Progenitor cell of endocrine pancreas (in vitro differentiated cells): ENCODE measurements at regions not wholly inside any gene's neighbourhood (a gene's known extent, or its start where the extent isn't known, plus 50 kb on each side); places are given as distances from the start of the nearest gene placed in this dataset.
"Not testable (repeated sequence)": the region's sequence is repeated elsewhere in the genome, so short reads cannot be mapped to it uniquely, and the experiment has no call there.

Experiments
- DNase-seq: peaks from one replicate; pipeline ENCODE4 v3.0.0; 2021; ENCODE audit warnings: low spot score; ENCODE audit not compliant: unreplicated experiment
- H3K27ac Mint-ChIP-seq: 2 replicates; pipeline ENCODE4 v1.8.0; 2021; ENCODE audit warnings: mild to moderate bottlenecking, moderate library complexity, mixed read lengths
- H3K27me3 Mint-ChIP-seq: 2 replicates; pipeline ENCODE4 v1.8.0; 2021; ENCODE audit warnings: mixed read lengths
- H3K36me3 Mint-ChIP-seq: 2 replicates; pipeline ENCODE4 v1.8.0; 2022; ENCODE audit warnings: mixed read lengths; ENCODE audit not compliant: insufficient read depth
- H3K4me1 Mint-ChIP-seq: 2 replicates; pipeline ENCODE4 v1.8.0; 2021; ENCODE audit warnings: low read depth, mixed read lengths
- H3K4me3 Mint-ChIP-seq: 2 replicates; pipeline ENCODE4 v1.8.0; 2021; ENCODE audit warnings: low read depth, mild to moderate bottlenecking, moderate library complexity, mixed read lengths
- H3K9me3 Mint-ChIP-seq: 2 replicates; pipeline ENCODE4 v1.8.0; 2021; ENCODE audit warnings: low read depth, mixed read lengths

DNA sequence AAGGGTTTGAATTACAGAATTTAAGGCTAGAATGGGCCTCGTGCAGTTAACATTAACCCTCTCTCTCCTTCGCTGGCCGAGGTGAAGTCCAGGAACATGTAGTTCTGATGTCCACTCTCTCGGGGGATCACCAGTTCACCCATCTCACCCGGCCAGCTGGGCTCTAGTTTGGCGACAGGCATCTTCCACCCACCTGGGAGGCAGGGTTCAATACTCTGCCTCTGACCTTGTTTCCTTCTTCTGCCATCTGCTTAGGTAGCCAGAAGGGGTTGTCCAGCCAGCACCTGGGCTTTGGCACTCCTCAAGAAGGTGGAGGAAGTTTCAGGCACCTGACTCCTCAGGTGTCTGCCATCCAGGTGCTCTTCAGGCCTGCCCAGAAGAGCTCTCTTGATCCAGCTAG lies 2857.8 kb downstream of the RPIA start:
- not testable (repeated sequence) for H3K9me3 Mint-ChIP-seq, H3K27ac Mint-ChIP-seq, H3K27me3 Mint-ChIP-seq, H3K4me3 Mint-ChIP-seq, DNase-seq, H3K4me1 Mint-ChIP-seq, H3K36me3 Mint-ChIP-seq

DNA sequence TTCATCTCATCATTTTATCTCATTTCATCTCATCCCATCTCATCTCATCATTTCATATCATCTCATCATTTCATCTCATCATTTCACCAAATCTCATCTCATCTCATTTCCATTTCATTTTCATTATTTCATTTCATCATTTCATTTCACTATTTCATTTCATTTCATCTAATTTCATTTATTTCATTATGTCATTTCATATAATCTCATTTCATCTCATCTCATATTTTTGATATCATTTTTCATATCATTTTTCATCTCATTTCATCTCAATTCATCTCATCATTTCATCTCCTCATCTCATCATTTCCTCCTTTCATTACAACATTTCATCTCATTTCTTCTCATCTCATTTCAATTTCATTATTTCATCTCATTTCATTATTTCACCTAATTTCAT lies 2866.8 kb downstream of the RPIA start:
- DNase-seq, H3K4me1 Mint-ChIP-seq, H3K27me3 Mint-ChIP-seq, H3K27ac Mint-ChIP-seq, H3K4me3 Mint-ChIP-seq: not testable (repeated sequence)
- Mint-ChIP-seq H3K9me3 (peaks cover 29% of the 10 kb centered on the region), H3K36me3 (peaks cover 15% of the 10 kb centered on the region)

- not testable (repeated sequence) for H3K4me3 Mint-ChIP-seq, DNase-seq, H3K27me3 Mint-ChIP-seq, H3K27ac Mint-ChIP-seq, H3K4me1 Mint-ChIP-seq
- Mint-ChIP-seq H3K9me3 (peaks cover 29% of the 10 kb centered on the region), H3K36me3 (peaks cover 15% of the 10 kb centered on the region)
These were observed 2867.8 kb downstream of the RPIA start for GRCh38 chr2:91559269-91559668.

DNA sequence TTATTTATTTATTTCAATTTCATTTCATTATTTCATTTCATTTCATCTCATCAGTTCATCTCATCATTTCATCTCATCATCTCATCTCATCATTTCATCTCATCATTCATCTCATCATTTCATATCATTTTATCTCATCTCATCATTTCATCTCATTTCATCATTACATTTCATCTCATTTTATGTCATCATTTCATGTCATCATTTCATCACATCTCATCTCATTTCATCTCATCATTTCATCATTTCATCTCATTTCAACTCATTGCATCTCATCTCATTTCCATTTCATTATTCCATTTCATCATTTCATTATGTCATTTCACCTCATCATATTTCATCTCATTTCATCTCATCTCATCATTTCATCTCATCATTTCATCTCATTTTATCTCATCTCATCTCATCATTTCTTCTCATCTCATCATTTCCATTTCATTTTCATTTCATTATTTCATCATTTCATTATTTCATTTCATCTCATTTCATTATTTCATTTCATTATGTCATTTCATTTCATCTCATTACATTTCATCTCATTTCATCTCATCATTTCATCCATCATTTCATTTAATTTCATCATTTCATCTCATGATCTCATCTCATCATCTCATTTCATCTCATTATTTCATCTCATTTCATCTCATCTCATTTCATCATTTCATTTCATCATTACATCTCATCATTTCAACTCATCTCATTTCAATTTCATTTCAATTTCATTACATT lies 2868.6 kb downstream of the RPIA start:
- H3K27me3 Mint-ChIP-seq, H3K4me3 Mint-ChIP-seq, H3K4me1 Mint-ChIP-seq, DNase-seq, H3K27ac Mint-ChIP-seq: not testable (repeated sequence)
- H3K36me3 Mint-ChIP-seq: peaks cover 15% of the 10 kb centered on the region
- H3K9me3 Mint-ChIP-seq: peaks cover 29% of the 10 kb centered on the region

DNA sequence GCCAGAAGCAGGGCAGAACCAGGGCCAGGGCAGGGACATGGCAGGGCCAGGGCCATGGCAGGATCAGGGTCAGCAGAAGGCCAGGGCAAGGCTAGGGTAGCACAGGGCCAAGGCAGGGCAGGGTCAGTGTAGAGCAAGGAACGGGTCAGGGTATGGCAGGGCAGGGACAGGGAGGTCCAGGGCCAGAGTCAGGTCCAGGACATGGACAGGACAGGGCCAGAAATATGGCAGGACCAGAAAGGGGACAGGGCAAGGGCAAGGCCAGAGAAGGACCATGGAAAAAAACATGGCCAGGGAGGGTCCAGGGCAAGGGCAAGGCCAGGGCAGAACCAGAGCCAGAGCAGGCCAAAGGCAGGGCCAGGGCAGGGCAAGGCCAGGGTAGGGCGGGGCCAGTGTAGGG lies 2870.7 kb downstream of the RPIA start:
- not testable (repeated sequence) for H3K4me1 Mint-ChIP-seq, H3K4me3 Mint-ChIP-seq, H3K27me3 Mint-ChIP-seq, H3K27ac Mint-ChIP-seq, DNase-seq
- Mint-ChIP-seq H3K9me3 (peaks cover 29% of the 10 kb centered on the region), H3K36me3 (peaks cover 15% of the 10 kb centered on the region)

DNA sequence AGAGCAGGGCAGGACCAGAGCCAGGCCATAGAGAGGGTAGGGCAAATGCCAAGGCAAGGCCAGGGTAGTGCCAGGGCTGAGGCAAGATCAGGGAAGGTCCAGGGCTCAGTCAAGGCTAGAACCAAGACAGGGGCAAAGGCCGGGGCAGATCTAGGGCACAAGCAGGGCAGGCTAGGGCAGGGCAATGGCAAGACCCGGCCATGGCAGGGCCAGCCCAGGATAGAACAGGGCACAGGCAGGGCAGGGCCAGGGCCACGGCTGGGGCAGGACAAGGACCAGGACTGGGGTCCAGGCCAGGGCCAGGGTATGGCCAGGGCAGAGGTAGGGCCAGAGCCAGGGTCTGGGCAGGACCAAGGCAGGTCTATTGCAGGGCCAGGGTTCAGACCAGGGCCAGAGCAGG lies 2873.2 kb downstream of the RPIA start:
- not testable (repeated sequence) for H3K4me1 Mint-ChIP-seq, H3K27ac Mint-ChIP-seq, H3K36me3 Mint-ChIP-seq, DNase-seq, H3K27me3 Mint-ChIP-seq, H3K4me3 Mint-ChIP-seq
- peaks cover 13% of the 10 kb centered on the region for H3K9me3 Mint-ChIP-seq

DNA sequence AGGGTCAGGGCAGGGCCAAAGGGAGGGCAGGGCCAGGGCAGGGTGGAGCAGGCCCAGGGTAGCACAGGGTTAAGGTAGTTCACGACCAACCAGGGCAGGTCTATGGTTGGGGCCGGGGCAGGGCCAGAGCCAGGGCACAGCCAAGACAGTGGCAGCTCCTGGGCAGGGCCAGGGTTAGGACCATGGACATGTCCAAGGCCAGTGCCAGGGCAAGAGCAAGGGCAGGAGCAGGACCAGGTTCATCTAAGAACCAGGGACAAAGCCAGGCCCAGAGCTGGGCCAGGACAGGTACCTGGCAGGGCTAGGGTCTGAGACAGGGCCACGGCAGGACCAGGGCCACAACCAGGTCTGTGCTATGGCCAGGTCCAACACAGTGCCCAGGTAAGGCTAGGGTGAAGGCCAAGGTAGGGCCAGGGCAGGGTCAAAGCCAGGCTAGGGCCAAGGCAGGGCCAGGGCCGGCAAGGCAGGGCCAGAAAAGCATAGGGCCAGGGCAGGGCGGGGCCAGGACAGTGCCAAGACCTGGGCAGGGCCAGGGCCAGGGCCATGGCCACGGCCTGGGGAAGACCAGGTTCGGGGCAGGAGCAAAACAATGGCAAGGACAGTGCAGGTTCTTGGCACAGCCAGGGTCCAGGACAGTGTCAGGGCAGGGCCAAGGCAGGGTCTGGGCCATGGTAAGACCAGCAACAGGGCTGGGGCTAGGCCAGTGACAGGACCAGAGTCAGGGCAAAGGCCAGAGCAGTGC lies 2874.4 kb downstream of the RPIA start:
- not testable (repeated sequence) for H3K36me3 Mint-ChIP-seq, DNase-seq, H3K9me3 Mint-ChIP-seq, H3K4me1 Mint-ChIP-seq, H3K27me3 Mint-ChIP-seq, H3K4me3 Mint-ChIP-seq, H3K27ac Mint-ChIP-seq

- not testable (repeated sequence) for H3K4me3 Mint-ChIP-seq, DNase-seq, H3K4me1 Mint-ChIP-seq, H3K27me3 Mint-ChIP-seq, H3K9me3 Mint-ChIP-seq, H3K27ac Mint-ChIP-seq, H3K36me3 Mint-ChIP-seq
These were observed 2875.1 kb downstream of the RPIA start for GRCh38 chr2:91566611-91567010.

DNA sequence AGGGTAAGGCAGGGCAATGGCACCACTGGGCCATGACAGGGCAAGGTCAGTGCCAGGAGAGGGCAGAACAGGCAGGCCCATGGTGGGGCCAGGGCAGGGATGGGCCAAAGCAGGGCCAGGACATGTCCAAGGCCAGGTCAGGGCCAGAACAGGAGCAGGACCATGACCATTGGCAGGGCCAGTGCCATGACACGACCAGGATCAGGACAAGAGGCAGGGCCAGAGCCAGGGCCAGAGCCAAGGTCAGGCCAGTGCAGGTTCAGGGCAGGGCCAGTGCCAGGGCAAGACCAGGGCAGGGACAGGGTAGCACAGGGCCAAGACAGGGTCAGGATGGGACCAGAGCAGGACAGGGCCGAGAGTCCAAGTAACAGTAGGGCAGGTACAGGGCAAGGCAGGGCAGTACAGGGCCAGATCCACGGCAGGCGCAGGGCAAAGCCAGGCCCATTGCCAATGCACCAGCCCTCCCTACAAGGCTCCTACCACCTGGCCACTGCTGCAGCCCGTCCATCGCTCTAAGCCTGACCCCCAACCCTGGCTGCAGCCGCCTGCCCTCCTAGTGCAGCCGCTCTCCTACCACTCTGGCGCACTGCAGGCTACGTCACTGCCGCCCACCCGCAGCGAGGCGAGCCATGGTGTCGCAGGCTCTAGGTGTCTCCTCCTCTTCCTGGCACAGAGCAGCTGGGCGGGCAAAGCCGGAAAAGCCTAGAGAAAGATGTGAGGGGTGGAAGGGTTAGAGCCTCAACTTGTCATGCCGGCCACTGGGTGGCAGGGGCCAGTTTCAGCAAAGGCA lies 2876.3 kb downstream of the RPIA start:
- H3K27ac Mint-ChIP-seq, H3K4me1 Mint-ChIP-seq, DNase-seq, H3K9me3 Mint-ChIP-seq, H3K4me3 Mint-ChIP-seq, H3K36me3 Mint-ChIP-seq, H3K27me3 Mint-ChIP-seq: not testable (repeated sequence)

GRCh38 chr2:91568391-91569338 lies 2877.2 kb downstream of the RPIA start:
- not testable (repeated sequence) for H3K27me3 Mint-ChIP-seq, H3K4me1 Mint-ChIP-seq, DNase-seq, H3K36me3 Mint-ChIP-seq, H3K4me3 Mint-ChIP-seq, H3K27ac Mint-ChIP-seq
- H3K9me3 Mint-ChIP-seq: peaks cover 11% of the 10 kb centered on the region

DNA sequence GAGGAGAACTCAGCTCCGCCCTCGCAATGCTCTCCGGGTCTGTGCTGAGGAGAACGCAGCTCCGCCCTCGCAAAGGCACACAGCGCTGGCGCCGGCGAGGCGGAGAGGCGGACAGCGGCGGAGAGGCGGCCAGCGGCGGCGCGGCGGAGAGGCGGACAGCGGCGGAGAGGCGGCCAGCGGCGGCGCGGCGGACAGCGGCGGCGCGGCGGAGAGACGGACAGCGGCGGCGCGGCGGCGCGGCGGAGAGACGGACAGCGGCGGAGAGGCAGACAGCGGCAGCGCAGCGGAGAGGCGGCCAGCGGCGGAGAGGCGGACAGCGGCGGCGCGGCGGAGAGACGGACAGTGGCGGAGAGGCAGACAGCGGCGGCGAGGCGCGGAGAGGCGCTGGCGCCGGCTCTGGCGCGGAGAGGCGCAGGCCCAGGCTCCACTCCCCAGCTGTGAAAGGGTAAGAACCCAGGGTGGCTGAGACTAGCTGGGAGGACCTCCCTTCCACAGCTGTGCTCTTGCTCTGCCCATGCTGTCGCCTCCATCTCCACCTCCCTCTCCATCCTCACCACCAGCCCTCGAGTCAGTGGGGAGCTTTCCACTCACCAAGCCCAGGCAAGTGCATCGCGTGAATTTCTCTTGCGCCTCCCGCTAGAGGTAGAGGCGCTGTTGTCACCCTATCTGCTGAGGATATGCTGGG lies 2879.9 kb downstream of the RPIA start:
- not testable (repeated sequence) for H3K4me1 Mint-ChIP-seq, DNase-seq, H3K27ac Mint-ChIP-seq, H3K27me3 Mint-ChIP-seq, H3K36me3 Mint-ChIP-seq
- peaks cover 17% of the 10 kb centered on the region for H3K9me3 Mint-ChIP-seq
- peak overlapping the region; percentile 38 for H3K4me3 Mint-ChIP-seq

DNA sequence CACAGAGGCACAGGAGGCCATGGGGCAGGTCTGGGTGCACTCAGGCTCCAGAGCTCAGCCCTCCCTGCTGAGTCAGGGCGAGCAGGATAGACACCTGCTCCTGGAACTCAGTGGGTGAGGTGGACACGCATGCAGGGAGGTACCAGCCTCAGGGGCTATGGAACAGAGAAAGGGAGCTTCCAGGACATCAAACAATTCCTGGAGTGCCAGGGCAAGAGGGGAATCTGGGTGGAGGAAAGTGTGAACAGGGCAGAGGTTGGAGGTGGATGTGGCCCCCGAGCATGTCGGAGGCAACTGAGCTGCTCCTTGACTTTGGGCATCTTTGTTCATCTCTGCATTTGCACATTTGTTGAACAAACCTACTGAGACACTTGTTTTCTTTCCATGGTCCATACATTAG lies 2881.5 kb downstream of the RPIA start:
- peaks cover 20% of the 10 kb centered on the region for H3K9me3 Mint-ChIP-seq
- H3K27me3 Mint-ChIP-seq, H3K4me3 Mint-ChIP-seq, H3K27ac Mint-ChIP-seq, H3K4me1 Mint-ChIP-seq, DNase-seq, H3K36me3 Mint-ChIP-seq: not testable (repeated sequence)
